Tibial artery (tissue), 4 donors: ENCODE measurements at regions not wholly inside any gene's neighbourhood (a gene's known extent, or its start where the extent isn't known, plus 50 kb on each side); places are given as distances from the start of the nearest gene placed in this dataset.

Source experiments
- DNase-seq, 2 donors: peaks; one replicate each; pipeline ENCODE4 v3.0.0-alpha.2; 2019
- H3K27ac ChIP-seq, 2 donors: fragments of 200-600 bp; sonication (generic) in 1 of 2; 1 replicate in 1 of 2; 2 replicates in 1 of 2; pipeline ENCODE4 v1.5.1; 2018 to 2019; ENCODE audit warnings: mild to moderate bottlenecking in 1 of 2
- H3K27me3 ChIP-seq, 2 donors: fragments of 200-600 bp; sonication (generic) in 1 of 2; one replicate each; pipeline versions ENCODE4 v1.5.1 to v1.6.0; 2016 to 2019
- H3K36me3 ChIP-seq, 3 donors: fragments of 200-600 bp; sonication (generic) in 2 of 3; one replicate each; pipeline ENCODE4 v1.5.1; 2016 to 2019; ENCODE audit warnings: mild to moderate bottlenecking in 2 of 3
- H3K4me1 ChIP-seq, 4 donors: fragments of 200-600 bp; sonication (generic) in 2 of 4; 1 replicate in 3 of 4; 2 replicates in 1 of 4; pipeline ENCODE4 v1.5.1; 2016 to 2019
- H3K4me3 ChIP-seq, 2 donors: fragments of 200-600 bp; sonication (generic) in 1 of 2; 1 replicate in 1 of 2; 2 replicates in 1 of 2; pipeline ENCODE4 v1.5.1; 2018 to 2019; ENCODE audit warnings: mild to moderate bottlenecking in 2 of 2
- H3K9me3 ChIP-seq, 3 donors: fragments of 200-600 bp; sonication (generic) in 1 of 3; one replicate each; pipeline ENCODE4 v1.5.1; 2016 to 2019
- intact Hi-C: fragments of 100-400 bp; cut with DNase I; formaldehyde crosslinking; loops from one replicate; pipeline ENCODE4 v1.15.0; 2023; ENCODE audit warnings: low total_unique reads
- TF ChIP-seq, protein P1 (sequence below), 2 experiments: fragments of 200-600 bp in 1 of 2; fragments of 450-650 bp in 1 of 2; IDR thresholded peaks; one replicate each; pipeline ENCODE4 v1.5.1; 2017 to 2019; ENCODE audit warnings: antibody characterized with exemption in 2 of 2, mild to moderate bottlenecking in 1 of 2, moderate library complexity in 1 of 2

DNA sequence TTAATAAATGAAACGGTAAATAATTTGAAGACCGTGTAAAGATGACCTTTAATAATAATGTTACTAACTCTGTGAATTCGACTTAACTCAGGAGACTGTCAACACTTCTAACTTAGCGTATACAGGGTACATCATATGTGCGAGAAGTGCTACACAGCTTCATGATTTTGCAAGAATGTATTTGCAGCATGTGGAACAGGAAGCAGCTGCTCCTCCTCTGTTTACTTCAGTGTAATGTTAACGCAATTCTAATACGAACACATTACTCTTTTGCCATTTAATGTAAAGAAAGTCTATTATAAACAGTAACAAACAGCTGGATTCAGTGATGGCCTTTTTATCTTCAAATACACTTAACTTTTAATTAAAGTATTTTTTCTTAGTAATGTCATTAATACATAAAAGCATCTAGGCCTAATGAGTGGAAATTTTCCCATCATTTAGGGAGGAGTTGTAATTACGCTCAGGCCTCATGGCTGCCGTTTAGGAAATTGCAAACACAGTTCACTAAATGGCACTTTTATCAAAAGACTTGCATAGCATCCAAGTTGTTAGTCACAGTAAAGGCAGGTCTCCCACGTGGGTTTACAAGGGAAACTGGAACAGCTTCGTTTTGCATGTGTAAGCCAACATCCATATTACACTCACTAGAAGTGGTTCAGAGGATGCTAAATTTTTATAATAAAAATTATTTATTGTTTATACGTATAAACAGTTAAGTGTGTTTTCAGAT is 635.7 kb downstream of the FBXO15 start:
- TF ChIP-seq, protein P1, sequence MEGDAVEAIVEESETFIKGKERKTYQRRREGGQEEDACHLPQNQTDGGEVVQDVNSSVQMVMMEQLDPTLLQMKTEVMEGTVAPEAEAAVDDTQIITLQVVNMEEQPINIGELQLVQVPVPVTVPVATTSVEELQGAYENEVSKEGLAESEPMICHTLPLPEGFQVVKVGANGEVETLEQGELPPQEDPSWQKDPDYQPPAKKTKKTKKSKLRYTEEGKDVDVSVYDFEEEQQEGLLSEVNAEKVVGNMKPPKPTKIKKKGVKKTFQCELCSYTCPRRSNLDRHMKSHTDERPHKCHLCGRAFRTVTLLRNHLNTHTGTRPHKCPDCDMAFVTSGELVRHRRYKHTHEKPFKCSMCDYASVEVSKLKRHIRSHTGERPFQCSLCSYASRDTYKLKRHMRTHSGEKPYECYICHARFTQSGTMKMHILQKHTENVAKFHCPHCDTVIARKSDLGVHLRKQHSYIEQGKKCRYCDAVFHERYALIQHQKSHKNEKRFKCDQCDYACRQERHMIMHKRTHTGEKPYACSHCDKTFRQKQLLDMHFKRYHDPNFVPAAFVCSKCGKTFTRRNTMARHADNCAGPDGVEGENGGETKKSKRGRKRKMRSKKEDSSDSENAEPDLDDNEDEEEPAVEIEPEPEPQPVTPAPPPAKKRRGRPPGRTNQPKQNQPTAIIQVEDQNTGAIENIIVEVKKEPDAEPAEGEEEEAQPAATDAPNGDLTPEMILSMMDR (IDR thresholded peaks at IDR 0.05): no peak
- no peak overlapping the region for H3K27ac ChIP-seq
- no peak for DNase-seq
- H3K27me3 ChIP-seq: no peaks in the 10 kb centered on the region
- no peaks in the 10 kb centered on the region for H3K36me3 ChIP-seq
- intact Hi-C loops: no loop called here
- H3K4me3 ChIP-seq: no peak overlapping the region
- H3K9me3 ChIP-seq: no peaks in the 10 kb centered on the region
- no peaks in the 10 kb centered on the region for H3K4me1 ChIP-seq

DNA sequence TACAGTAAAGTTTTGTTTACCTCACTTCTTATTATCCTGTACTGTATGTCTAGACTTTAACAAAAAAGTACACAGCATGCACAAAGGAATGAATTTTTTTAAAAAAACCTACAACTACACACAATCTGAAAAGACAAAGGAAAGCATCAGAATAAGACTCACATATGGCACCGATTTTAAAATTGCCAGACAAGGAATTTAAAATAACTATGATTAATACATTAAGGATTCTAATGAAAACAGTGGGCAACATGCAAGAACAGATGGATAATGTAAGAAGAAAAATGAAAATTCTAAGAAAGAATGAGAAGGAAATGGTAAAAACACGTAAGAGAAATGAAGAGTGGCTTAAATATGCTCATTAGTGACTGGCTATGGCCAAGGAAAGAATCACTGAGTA is 638.2 kb downstream of the FBXO15 start:
- no peak for DNase-seq
- no peaks in the 10 kb centered on the region for H3K27me3 ChIP-seq
- intact Hi-C loops: no loop called here
- no peaks in the 10 kb centered on the region for H3K4me1 ChIP-seq
- H3K4me3 ChIP-seq: no peak overlapping the region
- no peaks in the 10 kb centered on the region for H3K36me3 ChIP-seq
- no peaks in the 10 kb centered on the region for H3K9me3 ChIP-seq
- no peak overlapping the region for H3K27ac ChIP-seq
- TF ChIP-seq, protein P1 (IDR thresholded peaks at IDR 0.05): no peak

DNA sequence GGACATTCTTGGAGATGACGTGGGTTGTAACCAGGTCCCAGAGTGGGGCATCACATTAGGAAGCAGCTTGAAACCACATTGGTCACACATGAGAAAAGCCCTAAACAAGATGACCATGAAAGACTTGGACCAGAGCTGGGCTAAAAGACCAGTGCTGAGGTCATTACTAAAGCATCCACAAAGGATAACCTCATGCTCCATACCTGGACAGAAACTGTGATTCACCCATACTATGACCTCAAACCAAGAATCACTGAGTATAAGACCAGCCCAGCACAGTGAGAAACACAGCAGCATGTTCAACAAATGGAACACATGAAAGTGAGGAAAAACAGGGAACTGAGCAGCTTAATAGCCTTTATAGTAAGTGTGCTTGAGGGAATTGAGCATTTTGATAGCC is 635.5 kb upstream of the NETO1 start:
- H3K27me3 ChIP-seq: no peaks in the 10 kb centered on the region
- no peaks in the 10 kb centered on the region for H3K9me3 ChIP-seq
- DNase-seq: no peak
- H3K27ac ChIP-seq: no peak overlapping the region
- no peak overlapping the region for H3K4me3 ChIP-seq
- intact Hi-C loops: no loop called here
- no peaks in the 10 kb centered on the region for H3K36me3 ChIP-seq
- TF ChIP-seq, protein P1 (IDR thresholded peaks at IDR 0.05): no peak
- no peaks in the 10 kb centered on the region for H3K4me1 ChIP-seq

DNA sequence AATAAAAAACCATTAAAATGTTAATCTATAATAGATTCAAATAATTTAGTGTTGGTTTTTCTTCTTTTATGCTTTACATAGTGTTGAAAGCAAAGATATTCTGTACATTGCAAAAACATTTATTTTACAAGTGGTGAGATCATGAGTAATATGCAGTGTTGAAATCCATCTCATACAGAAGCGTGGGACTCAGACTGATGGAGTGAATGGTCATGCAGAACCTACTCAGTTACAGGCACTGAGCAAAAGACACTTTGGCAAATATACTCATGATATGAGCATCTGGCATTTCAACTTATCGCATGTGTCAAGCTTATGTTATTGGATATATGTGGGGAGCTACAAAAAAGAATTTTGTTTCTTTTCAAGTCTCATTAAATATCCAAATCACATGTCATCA is 620.2 kb upstream of the NETO1 start:
- H3K9me3 ChIP-seq: no peaks in the 10 kb centered on the region
- intact Hi-C loops: no loop called here
- TF ChIP-seq, protein P1 (IDR thresholded peaks at IDR 0.05): no peak
- H3K27me3 ChIP-seq: no peaks in the 10 kb centered on the region
- no peak for DNase-seq
- H3K27ac ChIP-seq: no peak overlapping the region
- H3K36me3 ChIP-seq: no peaks in the 10 kb centered on the region
- H3K4me1 ChIP-seq: no peaks in the 10 kb centered on the region
- no peak overlapping the region for H3K4me3 ChIP-seq

DNA sequence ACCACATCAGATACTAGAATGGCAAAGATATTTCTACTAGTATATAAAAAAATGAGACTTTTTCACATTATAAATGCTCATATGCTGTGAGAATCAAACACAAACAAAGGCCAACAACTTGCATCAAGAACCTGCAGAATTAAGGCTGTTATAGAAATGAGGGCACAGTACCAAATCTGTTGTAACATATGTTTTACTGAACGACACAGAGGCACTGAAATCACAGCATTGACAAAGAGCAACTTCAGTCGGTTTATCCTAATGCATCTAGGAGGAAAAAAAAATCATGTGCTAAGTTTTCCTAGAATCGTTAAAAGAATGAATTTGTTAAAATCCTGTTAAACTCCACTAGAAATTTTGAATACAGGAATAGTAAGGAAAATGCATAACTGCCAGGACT is 617.4 kb upstream of the NETO1 start:
- Histone ChIP-seq H3K36me3 (no peaks in the 10 kb centered on the region), H3K9me3 (no peaks in the 10 kb centered on the region), H3K27ac (no peak overlapping the region), H3K4me3 (no peak overlapping the region), H3K4me1 (no peaks in the 10 kb centered on the region), H3K27me3 (no peaks in the 10 kb centered on the region)
- TF ChIP-seq, protein P1 (IDR thresholded peaks at IDR 0.05): no peak
- no peak for DNase-seq
- intact Hi-C loops: no loop called here

DNA sequence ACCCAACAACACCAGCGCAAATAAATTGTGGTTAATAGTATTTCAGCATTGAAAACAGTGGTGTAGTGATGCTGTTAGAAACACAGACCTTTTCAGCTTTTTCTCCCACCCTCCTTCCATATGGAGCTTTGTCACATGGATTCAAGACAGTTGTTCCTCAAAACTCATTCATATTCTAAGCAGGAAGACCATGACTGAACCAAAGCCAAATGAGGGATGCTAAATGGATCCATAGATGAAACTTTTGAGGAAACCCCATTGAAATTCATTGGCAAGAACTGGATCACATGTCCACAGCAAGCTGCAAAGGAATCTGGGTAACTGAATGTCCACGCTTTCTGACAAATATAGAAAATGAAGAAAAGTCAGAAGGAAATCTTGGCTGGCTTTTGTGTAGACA is 615.1 kb upstream of the NETO1 start:
- Histone ChIP-seq H3K9me3 (no peaks in the 10 kb centered on the region), H3K27me3 (no peaks in the 10 kb centered on the region), H3K36me3 (no peaks in the 10 kb centered on the region), H3K4me3 (no peak overlapping the region), H3K27ac (no peak overlapping the region), H3K4me1 (no peaks in the 10 kb centered on the region)
- no peak for DNase-seq
- TF ChIP-seq, protein P1 (IDR thresholded peaks at IDR 0.05): no peak
- intact Hi-C loops: no loop called here
